ENCODE measurements at regions not wholly inside any gene's neighbourhood (a gene's known extent, or its start where the extent isn't known, plus 50 kb on each side); places are given as distances from the start of the nearest gene placed in this dataset.

DNA sequence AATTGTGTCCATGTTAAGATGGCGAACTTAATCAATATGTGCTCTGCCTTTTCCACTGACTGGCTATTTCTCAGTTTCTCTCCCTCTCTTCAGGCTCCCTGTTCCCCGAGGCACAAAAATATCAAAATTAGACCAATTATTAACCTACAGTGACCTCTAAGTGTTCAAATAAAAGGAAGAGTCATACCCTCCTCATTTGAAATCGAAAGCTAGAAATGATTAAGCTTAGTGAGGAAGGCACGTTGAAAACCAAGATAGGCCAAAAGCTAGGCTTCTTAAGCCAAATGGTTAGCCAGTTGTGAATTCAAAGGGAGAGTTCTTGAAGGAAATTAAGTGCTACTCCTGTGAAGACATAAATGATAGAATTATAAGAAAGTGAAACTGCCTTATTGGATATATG lies 81.1 kb upstream of the MBL2 start:
- TF ChIP-seq, protein P1, sequence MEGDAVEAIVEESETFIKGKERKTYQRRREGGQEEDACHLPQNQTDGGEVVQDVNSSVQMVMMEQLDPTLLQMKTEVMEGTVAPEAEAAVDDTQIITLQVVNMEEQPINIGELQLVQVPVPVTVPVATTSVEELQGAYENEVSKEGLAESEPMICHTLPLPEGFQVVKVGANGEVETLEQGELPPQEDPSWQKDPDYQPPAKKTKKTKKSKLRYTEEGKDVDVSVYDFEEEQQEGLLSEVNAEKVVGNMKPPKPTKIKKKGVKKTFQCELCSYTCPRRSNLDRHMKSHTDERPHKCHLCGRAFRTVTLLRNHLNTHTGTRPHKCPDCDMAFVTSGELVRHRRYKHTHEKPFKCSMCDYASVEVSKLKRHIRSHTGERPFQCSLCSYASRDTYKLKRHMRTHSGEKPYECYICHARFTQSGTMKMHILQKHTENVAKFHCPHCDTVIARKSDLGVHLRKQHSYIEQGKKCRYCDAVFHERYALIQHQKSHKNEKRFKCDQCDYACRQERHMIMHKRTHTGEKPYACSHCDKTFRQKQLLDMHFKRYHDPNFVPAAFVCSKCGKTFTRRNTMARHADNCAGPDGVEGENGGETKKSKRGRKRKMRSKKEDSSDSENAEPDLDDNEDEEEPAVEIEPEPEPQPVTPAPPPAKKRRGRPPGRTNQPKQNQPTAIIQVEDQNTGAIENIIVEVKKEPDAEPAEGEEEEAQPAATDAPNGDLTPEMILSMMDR (IDR thresholded peaks at IDR 0.05): no peak
- TF ChIP-seq POLR2A (IDR thresholded peaks at IDR 0.05): no peak
